GM10266 (cell line): ENCODE measurements at regions not wholly inside any gene's neighbourhood (a gene's known extent, or its start where the extent isn't known, plus 50 kb on each side); places are given as distances from the start of the nearest gene placed in this dataset.

Source experiments
- DNase-seq: peaks from one replicate; pipeline ENCODE4 v3.0.0; 2012; ENCODE audit errors: extremely low spot score
- TF ChIP-seq, protein P1 (sequence below): IDR thresholded peaks from 2 replicates; pipeline ENCODE4 v1.5.1; 2012; ENCODE audit warnings: mild to moderate bottlenecking, low read depth; ENCODE audit not compliant: control insufficient read depth, insufficient read depth; ENCODE audit errors: missing control alignments

- no peak for DNase-seq
- TF ChIP-seq, protein P1, sequence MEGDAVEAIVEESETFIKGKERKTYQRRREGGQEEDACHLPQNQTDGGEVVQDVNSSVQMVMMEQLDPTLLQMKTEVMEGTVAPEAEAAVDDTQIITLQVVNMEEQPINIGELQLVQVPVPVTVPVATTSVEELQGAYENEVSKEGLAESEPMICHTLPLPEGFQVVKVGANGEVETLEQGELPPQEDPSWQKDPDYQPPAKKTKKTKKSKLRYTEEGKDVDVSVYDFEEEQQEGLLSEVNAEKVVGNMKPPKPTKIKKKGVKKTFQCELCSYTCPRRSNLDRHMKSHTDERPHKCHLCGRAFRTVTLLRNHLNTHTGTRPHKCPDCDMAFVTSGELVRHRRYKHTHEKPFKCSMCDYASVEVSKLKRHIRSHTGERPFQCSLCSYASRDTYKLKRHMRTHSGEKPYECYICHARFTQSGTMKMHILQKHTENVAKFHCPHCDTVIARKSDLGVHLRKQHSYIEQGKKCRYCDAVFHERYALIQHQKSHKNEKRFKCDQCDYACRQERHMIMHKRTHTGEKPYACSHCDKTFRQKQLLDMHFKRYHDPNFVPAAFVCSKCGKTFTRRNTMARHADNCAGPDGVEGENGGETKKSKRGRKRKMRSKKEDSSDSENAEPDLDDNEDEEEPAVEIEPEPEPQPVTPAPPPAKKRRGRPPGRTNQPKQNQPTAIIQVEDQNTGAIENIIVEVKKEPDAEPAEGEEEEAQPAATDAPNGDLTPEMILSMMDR, result no peak
These were observed 201.5 kb upstream of the JADE1 start for GRCh38 chr4:128608006-128608405.

GRCh38 chr4:128606173-128606572, 203.3 kb upstream of the JADE1 start:
- DNase-seq, result no peak
- TF ChIP-seq, protein P1, result no peak

DNA sequence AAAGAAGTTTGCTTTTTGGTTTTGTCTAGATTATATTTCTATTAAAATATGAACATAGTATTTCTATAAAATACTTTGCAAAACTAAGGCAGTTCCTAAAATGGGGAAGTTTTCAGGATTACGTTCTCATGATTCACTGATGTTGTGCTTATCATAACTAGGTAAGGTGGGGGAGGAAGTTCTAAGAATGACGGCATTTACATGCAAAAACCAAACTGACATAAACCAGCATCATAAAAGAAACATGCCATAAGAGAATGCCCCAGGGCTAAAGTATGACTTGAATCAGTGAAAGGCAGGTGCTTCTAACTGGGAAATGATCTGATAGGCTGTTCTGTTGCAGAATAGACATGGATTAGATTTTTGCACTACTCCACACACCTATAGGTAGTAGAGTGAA, 204.7 kb upstream of the JADE1 start:
- TF ChIP-seq, protein P1, result no peak
- no peak for DNase-seq

DNA sequence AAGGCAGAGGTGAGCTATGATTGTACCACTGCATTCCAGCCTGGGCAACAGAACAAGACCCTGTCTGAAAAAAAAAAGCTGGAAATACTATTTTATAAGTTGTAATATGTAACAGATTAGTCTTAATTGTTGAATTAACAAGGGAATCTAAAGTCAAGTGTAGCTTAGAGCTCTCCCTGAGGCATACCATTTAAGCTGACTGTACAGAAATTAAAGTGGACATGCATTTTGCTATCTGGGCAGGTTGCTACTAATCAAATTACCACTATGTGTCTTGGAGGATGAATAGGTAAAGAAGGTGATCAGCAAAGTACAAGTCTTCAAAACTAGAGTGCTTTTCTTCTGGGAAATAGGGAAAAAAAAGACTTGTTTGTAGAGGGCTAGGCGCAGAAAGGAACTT, 205.3 kb upstream of the JADE1 start:
- TF ChIP-seq, protein P1, result no peak
- no peak for DNase-seq

- DNase-seq, result no peak
- TF ChIP-seq, protein P1, result no peak
These were observed 206.4 kb upstream of the JADE1 start for GRCh38 chr4:128603081-128603480.

DNA sequence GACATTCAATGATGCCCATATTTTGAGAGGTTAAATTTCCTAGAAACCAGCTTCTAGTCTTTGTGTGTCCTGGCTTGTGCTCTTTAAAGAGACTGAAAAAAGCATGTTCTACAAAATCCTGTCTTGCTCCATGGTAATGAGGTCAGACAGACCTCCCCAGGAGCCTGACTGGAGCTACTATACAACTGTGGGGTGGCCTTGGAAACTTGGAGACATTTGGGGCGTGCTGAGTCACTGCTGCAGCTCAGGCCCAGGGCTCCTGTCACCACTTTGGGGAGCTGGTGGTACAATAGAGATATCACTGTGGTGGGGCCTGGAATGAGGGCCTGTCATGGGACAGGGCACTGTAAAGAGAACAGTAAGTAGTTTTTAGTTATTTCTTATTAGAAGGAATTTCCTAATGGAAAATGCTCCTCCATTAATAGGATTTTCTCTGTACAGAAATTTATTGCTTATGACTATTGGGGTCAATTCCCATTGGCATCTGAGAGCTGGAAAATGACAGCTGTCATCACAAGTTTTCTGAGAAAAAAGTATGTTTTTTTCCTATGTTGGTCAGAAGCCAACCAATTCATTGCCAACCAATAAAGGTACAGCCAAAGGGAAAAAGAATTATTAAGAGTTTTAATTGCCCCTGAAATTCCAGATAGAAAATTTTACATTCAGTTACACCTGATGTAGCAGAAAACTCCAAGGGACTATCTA, 207.4 kb upstream of the JADE1 start:
- TF ChIP-seq, protein P1, result no peak
- DNase-seq, result no peak

DNA sequence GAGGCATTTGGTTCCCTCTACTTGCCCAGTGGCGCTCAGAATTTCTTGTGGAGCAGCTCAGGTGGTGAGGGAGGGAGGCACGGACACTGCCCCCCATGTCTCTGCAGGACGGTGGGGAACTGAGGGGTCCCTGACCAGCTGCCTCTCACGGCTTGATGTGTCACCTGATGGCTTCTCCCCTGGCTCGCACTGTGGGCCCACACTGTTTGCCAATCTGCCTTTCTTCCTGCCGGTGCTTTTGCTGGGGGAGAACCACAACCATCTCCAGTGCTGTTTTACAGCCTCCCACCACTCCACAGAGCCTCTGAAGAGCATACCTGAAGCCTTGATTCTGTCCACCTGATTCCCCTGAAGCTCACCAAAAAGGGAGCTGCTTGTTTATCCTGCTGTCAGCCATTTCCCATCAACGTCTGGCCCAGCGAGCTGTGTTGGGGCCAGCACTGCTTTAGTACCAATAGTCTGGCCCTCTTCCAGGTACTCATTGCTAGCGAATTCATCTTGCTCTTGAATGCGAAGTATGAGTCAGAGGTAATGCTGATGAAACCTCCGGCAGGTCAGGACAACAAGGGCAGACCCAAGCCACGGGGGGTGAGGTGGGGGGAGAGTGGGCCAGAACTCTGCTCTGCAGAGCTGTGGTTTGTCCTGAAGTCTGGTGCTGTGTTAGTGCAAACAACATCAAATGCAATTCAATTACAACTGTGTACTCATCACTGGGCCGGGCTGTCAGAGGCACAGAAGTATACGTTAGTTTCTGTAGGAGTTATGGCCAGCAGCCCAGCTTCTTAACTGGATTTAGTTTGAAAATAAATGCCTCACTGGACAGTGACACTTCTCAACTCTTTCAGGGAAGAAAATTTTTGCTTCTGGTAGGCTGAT, 208.3 kb upstream of the JADE1 start:
- DNase-seq, result no peak
- TF ChIP-seq, protein P1, result no peak
